K562 (cell line): ENCODE measurements at regions not wholly inside any gene's neighbourhood (a gene's known extent, or its start where the extent isn't known, plus 50 kb on each side); places are given as distances from the start of the nearest gene placed in this dataset.

Experiments used
- ATAC-seq: fragments of 200-7000 bp; cut with Tn5 transposase; 3 replicates; pipeline ENCODE4 v1.9.1; 2020; ENCODE audit warnings: moderate library complexity
- BruUV-seq: library from RNA; stranded (reverse); fragments of 400-500 nt; replicated peaks from 2 replicates; lab custom pipeline; 2021; lab: Mats Ljungman, UMichigan
- CTCF ChIA-PET: fragments of 300-600 bp; formaldehyde crosslinking; extraction: SDS; loops from one replicate; lab custom pipeline; 2021; ENCODE audit warnings: low intra/inter-chr PET ratio; lab: Yijun Ruan, JAX
- POLR2A ChIA-PET: fragments of 300-600, 350-650 bp; sonication (Branson Sonifier 250); formaldehyde crosslinking; extraction: SDS; loops from one replicate; lab custom pipeline; 2021; ENCODE audit warnings: antibody characterized with exemption, inconsistent platforms; lab: Yijun Ruan, JAX
- DNase-seq, 4 experiments: peaks; one replicate each; pipeline versions ENCODE4 v3.0.0 to v3.0.0-alpha.2; 2011 to 2018; ENCODE audit warnings: low spot score in 3 of 4, mixed read lengths in 3 of 4; ENCODE audit errors: extremely low read depth in 1 of 4
- FAIRE-seq: peaks from 2 replicates; lab custom pipeline; 2011; peaks lifted over from hg19 to GRCh38; lab: Jason Lieb, UNC
- H2AFZ ChIP-seq: 2 replicates; pipeline ENCODE4 v1.6.0; 2011; ENCODE audit warnings: low read depth, low read length, control low read depth, inconsistent platforms
- H3K27ac ChIP-seq: fragments of 200-600 bp; 3 replicates; pipeline ENCODE4 v1.8.0; 2011; ENCODE audit warnings: low read depth, mild to moderate bottlenecking, control low read depth, inconsistent platforms, low read length, moderate library complexity, mixed read lengths; ENCODE audit errors: extremely low read depth
- H3K27me3 ChIP-seq, 2 experiments: fragments of 300-600 bp in 1 of 2; 2 replicates in 1 of 2; 3 replicates in 1 of 2; pipeline versions ENCODE4 v1.6.0 to v1.8.0; 2011; ENCODE audit warnings: inconsistent platforms in 2 of 2, low read length in 2 of 2, mild to moderate bottlenecking in 1 of 2, mixed read lengths in 1 of 2, moderate library complexity in 1 of 2; ENCODE audit not compliant: control insufficient read depth in 2 of 2, insufficient read depth in 2 of 2
- H3K36me3 ChIP-seq: fragments of 300-600 bp; 3 replicates; pipeline ENCODE4 v1.8.0; 2011; ENCODE audit warnings: mild to moderate bottlenecking, low read length, inconsistent platforms; ENCODE audit not compliant: control insufficient read depth, insufficient read depth
- H3K4me1 ChIP-seq, 2 experiments: fragments of 200-600 bp in 1 of 2; replicated peaks in 1 of 2; 2 replicates in 1 of 2; 3 replicates in 1 of 2; pipeline versions ENCODE4 v1.5.1 to v1.8.0; 2011; ENCODE audit warnings: inconsistent platforms in 2 of 2, low read length in 2 of 2, mild to moderate bottlenecking in 1 of 2, mixed read lengths in 1 of 2, moderate library complexity in 1 of 2; ENCODE audit not compliant: control insufficient read depth in 2 of 2, insufficient read depth in 2 of 2
- H3K4me2 ChIP-seq: 2 replicates; pipeline ENCODE4 v1.6.1; 2011; ENCODE audit warnings: low read length, control low read depth, inconsistent platforms, mixed read lengths; ENCODE audit not compliant: insufficient read depth
- H3K4me3 ChIP-seq: fragments of 200-600 bp; sonication (generic), shearing (Covaris generic); 2 replicates; pipeline ENCODE4 v1.5.1; 2016; ENCODE audit warnings: control low read depth, inconsistent platforms
- H3K79me2 ChIP-seq: fragments of 200-600 bp; 3 replicates; pipeline ENCODE4 v1.8.0; 2011; ENCODE audit warnings: low read length, inconsistent platforms; ENCODE audit not compliant: control insufficient read depth, insufficient read depth
- H3K9ac ChIP-seq, 2 experiments: 2 replicates each; pipeline versions ENCODE4 v1.6.0 to v1.6.1; 2011; ENCODE audit warnings: low read depth in 2 of 2, low read length in 2 of 2, control low read depth in 1 of 2, inconsistent platforms in 1 of 2, mild to moderate bottlenecking in 1 of 2, mixed read lengths in 1 of 2; ENCODE audit not compliant: insufficient read depth in 1 of 2
- H3K9me1 ChIP-seq: one replicate; pipeline ENCODE4 v1.6.0; 2011; ENCODE audit warnings: inconsistent platforms, mild to moderate bottlenecking, low read length, moderate library complexity; ENCODE audit not compliant: control insufficient read depth, insufficient read depth
- H3K9me3 ChIP-seq: replicated peaks from 2 replicates; pipeline ENCODE4 v1.5.1; 2011; ENCODE audit warnings: low read depth, low read length, inconsistent platforms; ENCODE audit not compliant: control insufficient read depth, insufficient read depth
- H4K20me1 ChIP-seq: replicated peaks from 2 replicates; pipeline ENCODE4 v1.6.1; 2011; ENCODE audit warnings: low read length, inconsistent platforms, mixed read lengths; ENCODE audit not compliant: control insufficient read depth, insufficient read depth
- ATF7 ChIP-seq: fragments of 450-650 bp; IDR thresholded peaks from 2 replicates; pipeline ENCODE4 v1.7.1; 2014; ENCODE audit warnings: mild to moderate bottlenecking, moderate library complexity
- BRF2 ChIP-seq: IDR thresholded peaks from 3 replicates; pipeline ENCODE4 v1.6.1; 2011; ENCODE audit warnings: borderline replicate concordance, mild to moderate bottlenecking; ENCODE audit not compliant: insufficient read length, insufficient read depth
- SMAD4 ChIP-seq: fragments of 250-450 bp; sonication (Bioruptor Pico); conservative IDR thresholded peaks from 2 replicates; pipeline ENCODE4 v1.8.0; 2021; ENCODE audit warnings: inconsistent platforms, mild to moderate bottlenecking, moderate library complexity
- ZSCAN32 ChIP-seq: fragments of 450-650 bp; formaldehyde crosslinking; IDR thresholded peaks from 2 replicates; pipeline ENCODE4 v1.4.0; 2020; ENCODE audit warnings: mild to moderate bottlenecking, moderate library complexity
- WGBS: fragments of 100-300 bp; shearing (Covaris generic); methylation state at CpG from one replicate; pipeline ENCODE4 v1.1.6; 2016; ENCODE audit warnings: low coverage, mixed read lengths; ENCODE audit not compliant: insufficient coverage; ENCODE audit errors: missing lambda C conversion rate; 5-methylcytosine and 5-hydroxymethylcytosine counted together
- in situ Hi-C: fragments of 300-500 bp; cut with MboI; formaldehyde crosslinking; loops from 4 replicates; pipeline ENCODE4 v1.15.0; 2018; ENCODE audit warnings: inconsistent platforms, mixed read lengths
- intact Hi-C: fragments of 100-400 bp; cut with micrococcal nuclease; formaldehyde crosslinking; loops from 2 replicates; pipeline ENCODE4 v1.14.2; 2022

- DNase-seq, result no peak
- no peaks in the 10 kb centered on the region for H3K36me3 ChIP-seq
- no peak overlapping the region for H2AFZ ChIP-seq
- no peak overlapping the region for H3K27ac ChIP-seq
- no peak overlapping the region for H3K4me3 ChIP-seq
- intact Hi-C loops, result no loop called here
- no peak for ATAC-seq
- H3K79me2 ChIP-seq, result no peaks in the 10 kb centered on the region
- in situ Hi-C loops, result no loop called here
- no peaks in the 10 kb centered on the region; a peak in 1 of 5 replicates for H3K4me1 ChIP-seq
- 0% methylated on average over 4 of the region's 4 CpGs for WGBS
- no peaks in the 10 kb centered on the region for H3K9me3 ChIP-seq
- BruUV-seq, result no TSS peak
- ChIA-PET POLR2A (no interaction called here), CTCF (no interaction called here)
- no peaks in the 10 kb centered on the region for H3K9me1 ChIP-seq
- H3K27me3 ChIP-seq, result no peaks in the 10 kb centered on the region
- H4K20me1 ChIP-seq, result no peaks in the 10 kb centered on the region
- no peak for FAIRE-seq
- TF ChIP-seq SMAD4 (CRISPR knock-in tag), result no peak
- TF ChIP-seq ATF7, result no peak
- TF ChIP-seq ZSCAN32 (CRISPR knock-in tag), result no peak
- TF ChIP-seq BRF2, result no peak
- no peak overlapping the region for H3K4me2 ChIP-seq
- H3K9ac ChIP-seq, result no peak overlapping the region
Measured at GRCh38 chr12:67892259-67893021, 96.8 kb upstream of the IFNG-AS1 start.
